Lower leg skin (tissue), 3 donors: ENCODE measurements at regions not wholly inside any gene's neighbourhood (a gene's known extent, or its start where the extent isn't known, plus 50 kb on each side); places are given as distances from the start of the nearest gene placed in this dataset.

Source experiments
- POLR2A ChIP-seq, 2 donors: fragments of 450-650 bp; IDR thresholded peaks; one replicate each; pipeline ENCODE4 v1.6.1; 2016 to 2017; ENCODE audit warnings: antibody characterized with exemption in 2 of 2, mild to moderate bottlenecking in 1 of 2, moderate library complexity in 1 of 2
- TF ChIP-seq, protein P1 (sequence below), 3 donors: fragments of 450-650 bp; IDR thresholded peaks; one replicate each; pipeline ENCODE4 v1.5.1; 2016; ENCODE audit warnings: antibody characterized with exemption in 3 of 3, mild to moderate bottlenecking in 3 of 3, moderate library complexity in 2 of 3

- TF ChIP-seq, protein P1, sequence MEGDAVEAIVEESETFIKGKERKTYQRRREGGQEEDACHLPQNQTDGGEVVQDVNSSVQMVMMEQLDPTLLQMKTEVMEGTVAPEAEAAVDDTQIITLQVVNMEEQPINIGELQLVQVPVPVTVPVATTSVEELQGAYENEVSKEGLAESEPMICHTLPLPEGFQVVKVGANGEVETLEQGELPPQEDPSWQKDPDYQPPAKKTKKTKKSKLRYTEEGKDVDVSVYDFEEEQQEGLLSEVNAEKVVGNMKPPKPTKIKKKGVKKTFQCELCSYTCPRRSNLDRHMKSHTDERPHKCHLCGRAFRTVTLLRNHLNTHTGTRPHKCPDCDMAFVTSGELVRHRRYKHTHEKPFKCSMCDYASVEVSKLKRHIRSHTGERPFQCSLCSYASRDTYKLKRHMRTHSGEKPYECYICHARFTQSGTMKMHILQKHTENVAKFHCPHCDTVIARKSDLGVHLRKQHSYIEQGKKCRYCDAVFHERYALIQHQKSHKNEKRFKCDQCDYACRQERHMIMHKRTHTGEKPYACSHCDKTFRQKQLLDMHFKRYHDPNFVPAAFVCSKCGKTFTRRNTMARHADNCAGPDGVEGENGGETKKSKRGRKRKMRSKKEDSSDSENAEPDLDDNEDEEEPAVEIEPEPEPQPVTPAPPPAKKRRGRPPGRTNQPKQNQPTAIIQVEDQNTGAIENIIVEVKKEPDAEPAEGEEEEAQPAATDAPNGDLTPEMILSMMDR (IDR thresholded peaks at IDR 0.05), result no peak
- TF ChIP-seq POLR2A (IDR thresholded peaks at IDR 0.05), result no peak
Measured at GRCh38 chr11:28481616-28482480, 373.7 kb downstream of the METTL15 start.
